ENCODE measurements at regions not wholly inside any gene's neighbourhood (a gene's known extent, or its start where the extent isn't known, plus 50 kb on each side); places are given as distances from the start of the nearest gene placed in this dataset.
"Not testable (repeated sequence)": the region's sequence is repeated elsewhere in the genome, so short reads cannot be mapped to it uniquely, and the experiment has no call there.

- DNase-seq = no peak
Measured at GRCh38 chr18:24567199-24567598, 106.8 kb downstream of the HRH4 start.

GRCh38 chr18:24570716-24571115, 110.3 kb downstream of the HRH4 start:
- no peak for DNase-seq

- DNase-seq = no peak
Measured at GRCh38 chr18:24582771-24583170, 122.3 kb downstream of the HRH4 start.

GRCh38 chr18:24584205-24584604, 123.8 kb downstream of the HRH4 start:
- DNase-seq = no peak

- DNase-seq = no peak
Measured at GRCh38 chr18:24584813-24585212, 124.4 kb downstream of the HRH4 start.

GRCh38 chr18:24585996-24586566, 125.6 kb downstream of the HRH4 start:
- DNase-seq = no peak

GRCh38 chr18:24586662-24587360, 126.4 kb downstream of the HRH4 start:
- no peak for DNase-seq

GRCh38 chr18:24588440-24588839, 128.0 kb downstream of the HRH4 start:
- DNase-seq = no peak

- no peak for DNase-seq
Measured at GRCh38 chr18:24590946-24591345, 130.5 kb downstream of the HRH4 start.

GRCh38 chr18:24593401-24593800, 133.0 kb downstream of the HRH4 start:
- DNase-seq = no peak

GRCh38 chr18:24593886-24594285, 133.4 kb downstream of the HRH4 start:
- no peak for DNase-seq

GRCh38 chr18:24595561-24596031, 135.2 kb downstream of the HRH4 start:
- no peak for DNase-seq

- peak; percentile 60 for DNase-seq
Measured at GRCh38 chr18:24600076-24600654, 139.7 kb downstream of the HRH4 start.

- DNase-seq = no peak
Measured at GRCh38 chr18:24601585-24601984, 141.1 kb downstream of the HRH4 start.

GRCh38 chr18:24602201-24602600, 141.8 kb downstream of the HRH4 start:
- DNase-seq = no peak

GRCh38 chr18:24603151-24603550, 142.7 kb downstream of the HRH4 start:
- no peak for DNase-seq

- no peak for DNase-seq
Measured at GRCh38 chr18:24605444-24605843, 145.0 kb downstream of the HRH4 start.

GRCh38 chr18:24609254-24609653, 148.8 kb downstream of the HRH4 start:
- DNase-seq = no peak

GRCh38 chr18:24611075-24611474, 150.6 kb downstream of the HRH4 start:
- DNase-seq = no peak

- DNase-seq = no peak
Measured at GRCh38 chr18:24613896-24614640, 153.6 kb downstream of the HRH4 start.

GRCh38 chr18:24616653-24617052, 156.2 kb downstream of the HRH4 start:
- DNase-seq = no peak

GRCh38 chr18:24624421-24624820, 164.0 kb downstream of the HRH4 start:
- DNase-seq = not testable (repeated sequence)

GRCh38 chr18:24627644-24628315, 167.3 kb downstream of the HRH4 start:
- no peak for DNase-seq

Measured in suppressor macrophage treated with lipopolysaccharide for 4 hours (primary cell).